ENCODE measurements at regions not wholly inside any gene's neighbourhood (a gene's known extent, or its start where the extent isn't known, plus 50 kb on each side); places are given as distances from the start of the nearest gene placed in this dataset.
"Not testable (repeated sequence)": the region's sequence is repeated elsewhere in the genome, so short reads cannot be mapped to it uniquely, and the experiment has no call there.

DNA sequence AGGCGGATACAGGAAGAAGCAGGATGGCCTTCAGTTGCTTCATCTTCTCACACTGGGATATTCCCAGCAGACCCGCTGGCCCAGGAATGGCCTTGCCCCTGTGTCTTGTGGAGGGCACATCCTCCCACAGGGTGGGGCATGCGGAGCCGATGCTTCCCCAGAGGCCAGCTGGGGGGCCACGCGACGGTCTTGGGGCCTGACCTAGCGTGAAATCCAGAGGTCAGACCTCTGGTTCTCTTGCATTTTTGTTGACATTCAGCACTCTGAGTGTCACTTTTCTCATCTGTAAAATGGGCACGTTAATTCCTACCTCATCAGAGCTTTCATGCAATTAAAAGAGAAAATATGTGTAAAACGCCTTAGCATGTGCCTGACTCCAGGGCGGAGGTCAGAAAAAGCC, 92.1 kb upstream of the ASB18 start:
- H3K9ac ChIP-seq (ENCODE audit: control insufficient read depth, insufficient read depth, low read length); H3K9me3 ChIP-seq (replicated peaks; ENCODE audit: control insufficient read depth, insufficient read depth, low read length); H3K79me2 ChIP-seq (ENCODE audit: control insufficient read depth, insufficient read depth, low read length); in situ Hi-C loops (cut with MboI); H3K36me3 ChIP-seq (ENCODE audit: control insufficient read depth in 2 of 2, insufficient read depth in 2 of 2, low read length in 1 of 2); ATAC-seq; H4K20me1 ChIP-seq (ENCODE audit: control insufficient read depth, insufficient read depth); FAIRE-seq; H3K4me2 ChIP-seq (ENCODE audit: control insufficient read depth, insufficient read depth); BruUV-seq (replicated peaks); H3K4me1 ChIP-seq (ENCODE audit: control insufficient read depth, insufficient read depth, low read length); H3K27me3 ChIP-seq (replicated peaks in 1 of 2; ENCODE audit: control insufficient read depth in 2 of 2, insufficient read depth in 2 of 2, low read length in 1 of 2); DNase-seq (ENCODE audit: low read depth, low spot score); H3K27ac ChIP-seq (ENCODE audit: control insufficient read depth, insufficient read depth); H3K4me3 ChIP-seq; RAD21 ChIA-PET (ENCODE audit: unreplicated experiment); H2AFZ ChIP-seq (ENCODE audit: control insufficient read depth, low read depth, low read length): not testable (repeated sequence)
- intact Hi-C loops (cut with micrococcal nuclease; ENCODE audit: unreplicated experiment), result loop anchor here (10.0 kb wide), 1 partner anchor 158 kb away; no protein-coding TSS in a partner anchor
- SMC1A ChIA-PET (ENCODE audit: uncharacterized antibody, unreplicated experiment), result interaction anchor here (0.8 kb wide), 1 partner anchor 213 kb away, joined by 3 read pairs; no protein-coding TSS in a partner anchor
- CTCF ChIA-PET, result interaction anchor here (1.0 kb wide), 1 partner anchor 705 kb away, joined by 3 read pairs; no protein-coding TSS in a partner anchor
- POLR2A ChIA-PET, result interaction anchor here (0.6 kb wide), 1 partner anchor 709 kb away, joined by 5 read pairs; no protein-coding TSS in a partner anchor
- 69% methylated on average over 8 of the region's 11 CpGs for WGBS (ENCODE audit: insufficient coverage, insufficient replicate concordance, low lambda C conversion rate, missing lambda C conversion rate)

DNA sequence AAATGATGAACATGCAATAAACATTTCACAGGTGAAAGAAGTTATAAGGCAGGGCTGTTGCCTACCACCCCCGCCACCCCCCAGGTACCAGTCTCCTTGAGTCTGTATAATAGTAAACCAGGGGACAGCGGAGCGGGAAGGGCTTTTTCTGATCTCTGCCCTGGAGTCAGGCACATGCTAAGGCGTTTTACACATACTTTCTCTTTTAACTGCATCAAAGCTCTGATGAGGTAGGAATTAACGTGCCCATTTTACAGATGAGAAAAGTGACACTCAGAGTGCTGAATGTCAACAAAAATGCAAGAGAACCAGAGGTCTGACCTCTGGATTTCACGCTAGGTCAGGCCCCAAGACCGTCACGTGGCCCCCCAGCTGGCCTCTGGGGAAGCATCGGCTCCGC, 94.3 kb upstream of the ASB18 start:
- POLR2A ChIA-PET; H3K27me3 ChIP-seq (replicated peaks in 1 of 2; ENCODE audit: control insufficient read depth in 2 of 2, insufficient read depth in 2 of 2, low read length in 1 of 2); BruUV-seq (replicated peaks); H3K79me2 ChIP-seq (ENCODE audit: control insufficient read depth, insufficient read depth, low read length); H3K9me3 ChIP-seq (replicated peaks; ENCODE audit: control insufficient read depth, insufficient read depth, low read length); H4K20me1 ChIP-seq (ENCODE audit: control insufficient read depth, insufficient read depth); CTCF ChIA-PET; RAD21 ChIA-PET (ENCODE audit: unreplicated experiment); H3K4me2 ChIP-seq (ENCODE audit: control insufficient read depth, insufficient read depth); in situ Hi-C loops (cut with MboI); H3K4me3 ChIP-seq; ATAC-seq; H2AFZ ChIP-seq (ENCODE audit: control insufficient read depth, low read depth, low read length); H3K36me3 ChIP-seq (ENCODE audit: control insufficient read depth in 2 of 2, insufficient read depth in 2 of 2, low read length in 1 of 2); H3K27ac ChIP-seq (ENCODE audit: control insufficient read depth, insufficient read depth); DNase-seq (ENCODE audit: low read depth, low spot score); SMC1A ChIA-PET (ENCODE audit: uncharacterized antibody, unreplicated experiment); H3K9ac ChIP-seq (ENCODE audit: control insufficient read depth, insufficient read depth, low read length); FAIRE-seq; H3K4me1 ChIP-seq (ENCODE audit: control insufficient read depth, insufficient read depth, low read length): not testable (repeated sequence)
- 51% methylated on average over 3 of the region's 10 CpGs for WGBS (ENCODE audit: insufficient coverage, insufficient replicate concordance, low lambda C conversion rate, missing lambda C conversion rate)
- intact Hi-C loops (cut with micrococcal nuclease; ENCODE audit: unreplicated experiment), result loop anchor here (10.0 kb wide), 1 partner anchor 156 kb away; no protein-coding TSS in a partner anchor
